ENCODE measurements at regions not wholly inside any gene's neighbourhood (a gene's known extent, or its start where the extent isn't known, plus 50 kb on each side); places are given as distances from the start of the nearest gene placed in this dataset.

DNA sequence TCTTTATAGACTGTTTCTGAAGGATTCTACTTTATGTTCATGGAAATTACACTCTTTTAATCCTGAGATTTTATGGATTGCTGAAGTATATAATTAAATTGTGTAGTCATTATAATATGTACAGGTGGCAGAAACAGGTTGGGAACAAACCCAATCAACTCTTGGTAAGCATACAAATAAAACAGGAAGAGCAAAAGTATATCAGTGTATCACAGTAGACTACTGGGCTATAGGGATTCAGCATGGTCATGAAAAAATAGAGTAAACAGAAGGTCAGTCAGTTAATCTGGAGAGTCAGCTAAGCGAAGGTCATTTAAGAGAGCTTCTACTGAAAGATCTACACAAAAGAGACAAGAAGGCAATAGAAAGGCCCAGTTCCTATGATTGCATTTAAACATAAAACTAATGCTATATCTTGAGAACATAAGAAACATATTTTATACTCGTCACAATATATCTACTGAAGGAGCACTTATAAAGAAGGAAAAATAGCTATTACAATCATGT is 178.9 kb upstream of the ECI2 start:
- no peak for TF ChIP-seq BHLHE40 (IDR thresholded peaks at IDR 0.05; ENCODE audit: borderline replicate concordance)
- ChIA-PET CTCF (no interaction called here), POLR2A (no interaction called here)
- DNase-seq (ENCODE audit: extremely low spot score) = no peak

- no peak for TF ChIP-seq FOXK2 (IDR thresholded peaks at IDR 0.05)
- DNase-seq (ENCODE audit: extremely low spot score) = no peak
- ChIA-PET POLR2A (no interaction called here), CTCF (no interaction called here)
Observed at GRCh38 chr6:4313044-4313686, 177.8 kb upstream of the ECI2 start.

DNA sequence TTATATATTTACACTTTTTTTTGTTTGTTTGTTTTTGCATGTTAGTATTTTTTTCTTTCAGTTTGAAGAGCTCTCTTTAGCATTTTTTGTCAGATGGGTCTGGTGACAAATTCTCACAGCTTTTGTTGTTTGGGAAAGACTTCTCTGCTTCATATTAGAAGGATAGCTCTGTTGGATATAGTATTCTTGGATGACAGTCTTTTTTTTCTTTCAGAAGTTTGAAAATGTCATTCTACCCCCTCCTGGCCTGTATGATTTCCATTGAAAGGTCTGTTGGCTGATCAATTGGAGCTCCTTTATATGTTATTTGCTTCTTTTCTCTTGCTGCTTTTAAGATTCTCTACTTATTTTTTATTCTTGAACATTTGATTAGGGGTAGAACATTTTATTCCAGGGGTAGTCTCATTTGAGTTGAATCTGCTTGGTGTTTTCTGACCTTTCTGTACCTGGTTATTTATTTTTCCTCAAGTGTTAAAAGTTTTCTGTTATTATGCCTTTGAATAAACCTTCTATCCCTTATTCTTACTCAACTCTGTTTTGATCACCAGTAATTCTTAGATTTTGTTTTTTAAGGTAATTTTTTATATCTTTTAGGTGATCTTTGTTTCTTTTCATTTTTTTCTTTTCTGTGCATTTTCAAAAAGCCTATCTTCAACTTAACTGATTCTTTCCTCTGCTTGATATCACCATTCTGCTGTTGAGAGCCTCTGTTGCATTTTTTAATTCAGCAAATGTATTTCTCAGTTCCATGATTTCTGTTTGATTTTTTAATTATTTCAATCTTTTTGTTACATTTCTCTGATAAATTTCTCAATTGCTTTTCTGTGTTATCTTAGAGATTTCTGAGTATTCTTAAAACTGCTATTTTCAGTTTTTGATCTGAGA is 176.8 kb upstream of the ECI2 start:
- ChIA-PET POLR2A (no interaction called here), CTCF (no interaction called here)
- TF ChIP-seq BHLHE40 (IDR thresholded peaks at IDR 0.05; ENCODE audit: borderline replicate concordance) = no peak
- no peak for TF ChIP-seq ZNF384 (IDR thresholded peaks at IDR 0.05)
- TF ChIP-seq FOXK2 (IDR thresholded peaks at IDR 0.05) = no peak
- TF ChIP-seq FOXM1 (IDR thresholded peaks at IDR 0.05; ENCODE audit: borderline replicate concordance) = no peak
- TF ChIP-seq ARNT (IDR thresholded peaks at IDR 0.05) = no peak
- TF ChIP-seq CTBP1 (IDR thresholded peaks at IDR 0.05; ENCODE audit: borderline replicate concordance) = no peak
- no peak for DNase-seq (ENCODE audit: extremely low spot score)

GRCh38 chr6:4309540-4309939 is 174.2 kb upstream of the ECI2 start:
- ChIA-PET CTCF (no interaction called here), POLR2A (no interaction called here)
- DNase-seq (ENCODE audit: extremely low spot score) = no peak
- no peak for TF ChIP-seq ARNT (IDR thresholded peaks at IDR 0.05)
- no peak for TF ChIP-seq NFRKB (IDR thresholded peaks at IDR 0.05)
- TF ChIP-seq SP1 (IDR thresholded peaks at IDR 0.05) = no peak
- no peak for TF ChIP-seq SUZ12 (IDR thresholded peaks at IDR 0.05)

GRCh38 chr6:4308364-4308763 is 173.0 kb upstream of the ECI2 start:
- TF ChIP-seq HDGF (IDR thresholded peaks at IDR 0.05; ENCODE audit: borderline replicate concordance) (no peak), FOXM1 (IDR thresholded peaks at IDR 0.05; ENCODE audit: borderline replicate concordance) (no peak), SP1 (IDR thresholded peaks at IDR 0.05) (no peak), FOXA1 (IDR thresholded peaks at IDR 0.05) (no peak), ARNT (IDR thresholded peaks at IDR 0.05) (no peak), TARDBP (IDR thresholded peaks at IDR 0.05) (no peak), BHLHE40 (IDR thresholded peaks at IDR 0.05; ENCODE audit: borderline replicate concordance) (no peak), SUZ12 (IDR thresholded peaks at IDR 0.05) (no peak), NFRKB (IDR thresholded peaks at IDR 0.05) (no peak), FOXK2 (IDR thresholded peaks at IDR 0.05) (no peak), ELF4 (IDR thresholded peaks at IDR 0.05) (no peak), L3MBTL2 (conservative IDR thresholded peaks at IDR 0.05) (no peak), LEF1 (IDR thresholded peaks at IDR 0.05; ENCODE audit: borderline replicate concordance) (no peak), CTBP1 (IDR thresholded peaks at IDR 0.05; ENCODE audit: borderline replicate concordance) (no peak), PKNOX1 (IDR thresholded peaks at IDR 0.05) (no peak), ZNF384 (IDR thresholded peaks at IDR 0.05) (no peak)
- no peak for DNase-seq (ENCODE audit: extremely low spot score)
- POLR2A ChIA-PET = no interaction called here
- CTCF ChIA-PET = interaction anchor here (0.7 kb wide), 1 partner anchor 55 kb away, joined by 3 read pairs; no protein-coding TSS in a partner anchor

- ChIA-PET POLR2A (no interaction called here), CTCF (interaction anchor here (0.6 kb wide), 1 partner anchor 1361 kb away, joined by 4 read pairs; no protein-coding TSS in a partner anchor)
- DNase-seq (ENCODE audit: extremely low spot score) = no peak
- TF ChIP-seq LEF1 (IDR thresholded peaks at IDR 0.05; ENCODE audit: borderline replicate concordance) = no peak
- no peak for TF ChIP-seq FOXM1 (IDR thresholded peaks at IDR 0.05; ENCODE audit: borderline replicate concordance)
- no peak for TF ChIP-seq ELF4 (IDR thresholded peaks at IDR 0.05)
- no peak for TF ChIP-seq ZNF384 (IDR thresholded peaks at IDR 0.05)
- no peak for TF ChIP-seq FOXK2 (IDR thresholded peaks at IDR 0.05)
- TF ChIP-seq FOXA1 (IDR thresholded peaks at IDR 0.05) = no peak
- no peak for TF ChIP-seq HDGF (IDR thresholded peaks at IDR 0.05; ENCODE audit: borderline replicate concordance)
- no peak for TF ChIP-seq CTBP1 (IDR thresholded peaks at IDR 0.05; ENCODE audit: borderline replicate concordance)
- no peak for TF ChIP-seq BHLHE40 (IDR thresholded peaks at IDR 0.05; ENCODE audit: borderline replicate concordance)
- TF ChIP-seq NFRKB (IDR thresholded peaks at IDR 0.05) = no peak
- TF ChIP-seq SP1 (IDR thresholded peaks at IDR 0.05) = no peak
- no peak for TF ChIP-seq L3MBTL2 (conservative IDR thresholded peaks at IDR 0.05)
Observed at GRCh38 chr6:4304927-4305455, 169.6 kb upstream of the ECI2 start.

DNA sequence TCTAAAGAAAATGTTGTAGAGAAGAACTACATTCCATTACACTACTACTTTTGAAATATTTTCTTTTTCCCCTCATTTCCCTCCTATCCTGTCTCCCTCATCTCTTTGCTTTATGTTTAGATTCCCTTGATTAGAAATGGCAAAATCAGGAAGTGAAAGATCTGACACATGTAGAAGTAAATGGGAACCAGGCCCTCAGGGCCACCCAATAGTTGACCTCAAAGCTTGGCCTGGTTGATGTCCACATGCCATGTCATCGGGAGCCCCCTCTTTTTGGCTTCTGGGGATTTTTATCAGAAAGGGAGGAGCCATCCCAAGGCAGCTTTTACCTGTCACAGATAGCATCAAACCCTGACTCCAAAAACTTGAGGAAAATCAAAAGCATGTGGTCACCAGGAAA is 168.3 kb upstream of the ECI2 start:
- DNase-seq (ENCODE audit: extremely low spot score) = no peak
- TF ChIP-seq ELF4 (IDR thresholded peaks at IDR 0.05) (no peak), ZNF384 (IDR thresholded peaks at IDR 0.05) (no peak)
- ChIA-PET CTCF (interaction anchor here (0.7 kb wide), 1 partner anchor 303 kb away, joined by 4 read pairs; no protein-coding TSS in a partner anchor), POLR2A (no interaction called here)

DNA sequence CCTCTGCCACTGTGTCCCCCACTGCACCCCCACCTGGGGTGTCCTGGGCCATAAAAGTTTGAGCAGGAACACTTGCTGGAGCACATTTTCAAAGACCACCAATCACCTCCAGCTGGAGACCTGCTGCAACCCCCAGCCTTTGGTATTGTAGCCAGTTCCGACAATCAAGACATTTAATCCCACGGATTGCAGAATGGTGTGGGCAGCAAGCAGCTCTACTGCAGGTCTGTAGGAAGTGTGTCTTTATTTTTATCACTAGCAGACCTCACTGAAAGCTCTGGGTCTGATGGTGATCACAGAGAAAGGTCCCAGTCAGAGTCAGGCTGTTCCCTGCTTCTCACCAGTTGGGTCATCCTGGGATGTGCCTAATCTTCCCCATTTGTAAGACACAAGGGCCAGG is 167.1 kb upstream of the ECI2 start:
- POLR2A ChIA-PET = no interaction called here
- DNase-seq (ENCODE audit: extremely low spot score) = no peak
- CTCF ChIA-PET = no interaction called here
- TF ChIP-seq SP1 (IDR thresholded peaks at IDR 0.05) = no peak
- no peak for TF ChIP-seq ELF4 (IDR thresholded peaks at IDR 0.05)
- no peak for TF ChIP-seq HDGF (IDR thresholded peaks at IDR 0.05; ENCODE audit: borderline replicate concordance)
- TF ChIP-seq SUZ12 (IDR thresholded peaks at IDR 0.05) = no peak
- no peak for TF ChIP-seq NFRKB (IDR thresholded peaks at IDR 0.05)
- no peak for TF ChIP-seq TARDBP (IDR thresholded peaks at IDR 0.05)
- no peak for TF ChIP-seq FOXM1 (IDR thresholded peaks at IDR 0.05; ENCODE audit: borderline replicate concordance)
- no peak for TF ChIP-seq BHLHE40 (IDR thresholded peaks at IDR 0.05; ENCODE audit: borderline replicate concordance)
- TF ChIP-seq LEF1 (IDR thresholded peaks at IDR 0.05; ENCODE audit: borderline replicate concordance) = no peak
- TF ChIP-seq ARNT (IDR thresholded peaks at IDR 0.05) = no peak
- TF ChIP-seq CTBP1 (IDR thresholded peaks at IDR 0.05; ENCODE audit: borderline replicate concordance) = no peak
- no peak for TF ChIP-seq L3MBTL2 (conservative IDR thresholded peaks at IDR 0.05)
- TF ChIP-seq ZNF384 (IDR thresholded peaks at IDR 0.05) = no peak
- TF ChIP-seq PKNOX1 (IDR thresholded peaks at IDR 0.05) = no peak

Measured in HEK293T (cell line).